ENCODE measurements at regions not wholly inside any gene's neighbourhood (a gene's known extent, or its start where the extent isn't known, plus 50 kb on each side); places are given as distances from the start of the nearest gene placed in this dataset.

DNA sequence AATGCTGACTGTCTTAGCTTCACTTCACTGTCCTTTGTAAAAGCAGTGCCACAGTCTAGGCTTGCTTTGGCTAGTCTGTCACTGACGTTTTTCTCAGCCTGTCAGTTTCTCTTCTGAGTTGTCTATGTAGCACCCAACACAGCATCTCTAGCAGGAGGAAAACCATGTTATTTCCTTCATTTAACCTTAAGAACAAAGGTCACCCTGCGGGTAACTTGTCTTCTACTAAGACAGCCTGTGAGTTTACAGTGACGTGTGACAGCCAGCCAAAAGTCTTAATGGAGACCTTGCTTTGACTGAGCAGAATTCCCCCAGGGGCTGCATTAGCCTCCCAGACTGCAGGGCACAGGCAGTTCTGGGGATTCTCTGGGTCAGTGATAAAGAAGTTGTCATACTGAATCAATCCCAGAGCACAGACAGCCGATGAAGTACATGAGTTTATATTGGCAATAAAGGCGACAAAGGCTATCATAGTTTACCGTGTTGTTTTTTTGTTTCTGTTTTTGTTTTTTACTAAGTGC is 296.0 kb upstream of the KIAA1217 start:
- Histone ChIP-seq H3K79me2 (ENCODE audit: insufficient read depth, low read depth, low read length) (no peaks in the 10 kb centered on the region), H3K4me3 (ENCODE audit: low read depth, low read length, poor library complexity, severe bottlenecking) (no peak overlapping the region), H3K9me2 (ENCODE audit: insufficient read depth, low read length) (no peaks in the 10 kb centered on the region), H2AFZ (ENCODE audit: low read length) (no peak overlapping the region), H3K9me3 (ENCODE audit: low read length) (no peaks in the 10 kb centered on the region), H3K4me2 (ENCODE audit: low read length) (no peak overlapping the region), H3K4me1 (ENCODE audit: insufficient read depth, low read length, poor library complexity, severe bottlenecking) (no peaks in the 10 kb centered on the region), H3K36me3 (ENCODE audit: insufficient read depth, low read length) (no peaks in the 10 kb centered on the region), H4K20me1 (ENCODE audit: insufficient read depth, low read length) (no peaks in the 10 kb centered on the region), H3K27ac (ENCODE audit: low read depth, low read length, poor library complexity, severe bottlenecking) (no peak overlapping the region)
- TF ChIP-seq EZH2phosphoT487 (IDR thresholded peaks at IDR 0.05; ENCODE audit: borderline replicate concordance, low read depth, low read length): no peak
- TF ChIP-seq, protein P1, sequence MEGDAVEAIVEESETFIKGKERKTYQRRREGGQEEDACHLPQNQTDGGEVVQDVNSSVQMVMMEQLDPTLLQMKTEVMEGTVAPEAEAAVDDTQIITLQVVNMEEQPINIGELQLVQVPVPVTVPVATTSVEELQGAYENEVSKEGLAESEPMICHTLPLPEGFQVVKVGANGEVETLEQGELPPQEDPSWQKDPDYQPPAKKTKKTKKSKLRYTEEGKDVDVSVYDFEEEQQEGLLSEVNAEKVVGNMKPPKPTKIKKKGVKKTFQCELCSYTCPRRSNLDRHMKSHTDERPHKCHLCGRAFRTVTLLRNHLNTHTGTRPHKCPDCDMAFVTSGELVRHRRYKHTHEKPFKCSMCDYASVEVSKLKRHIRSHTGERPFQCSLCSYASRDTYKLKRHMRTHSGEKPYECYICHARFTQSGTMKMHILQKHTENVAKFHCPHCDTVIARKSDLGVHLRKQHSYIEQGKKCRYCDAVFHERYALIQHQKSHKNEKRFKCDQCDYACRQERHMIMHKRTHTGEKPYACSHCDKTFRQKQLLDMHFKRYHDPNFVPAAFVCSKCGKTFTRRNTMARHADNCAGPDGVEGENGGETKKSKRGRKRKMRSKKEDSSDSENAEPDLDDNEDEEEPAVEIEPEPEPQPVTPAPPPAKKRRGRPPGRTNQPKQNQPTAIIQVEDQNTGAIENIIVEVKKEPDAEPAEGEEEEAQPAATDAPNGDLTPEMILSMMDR (conservative IDR thresholded peaks at IDR 0.05; ENCODE audit: low read length): no peak
- DNase-seq (ENCODE audit: low spot score): no peak
- BruUV-seq (replicated peaks): no TSS peak
- intact Hi-C loops (cut with micrococcal nuclease; ENCODE audit: unreplicated experiment): no loop called here
- CTCF ChIA-PET (ENCODE audit: unreplicated experiment): no interaction called here
- POLR2A ChIA-PET: no interaction called here

DNA sequence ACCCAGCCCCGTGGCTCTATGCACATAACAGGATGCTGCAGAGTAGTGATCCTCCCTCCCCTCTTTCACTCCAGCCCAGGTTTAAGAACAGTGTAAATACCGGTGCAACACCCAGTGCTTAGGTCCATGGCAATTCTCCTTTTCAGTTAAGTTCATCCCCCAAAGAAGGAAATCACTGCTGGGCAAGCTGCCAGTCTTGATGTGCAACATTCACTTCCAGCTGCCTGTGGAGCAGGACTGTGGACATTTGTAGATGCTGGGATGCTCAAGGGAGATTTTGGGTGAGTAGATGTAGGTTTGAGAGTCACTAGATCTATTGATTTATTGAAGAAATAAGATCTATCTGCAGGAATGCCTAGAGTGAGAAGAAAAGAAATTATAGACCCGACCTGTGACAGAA is 294.3 kb upstream of the KIAA1217 start:
- Histone ChIP-seq H3K79me2 (ENCODE audit: insufficient read depth, low read depth, low read length) (no peaks in the 10 kb centered on the region), H3K9me2 (ENCODE audit: insufficient read depth, low read length) (no peaks in the 10 kb centered on the region), H3K4me2 (ENCODE audit: low read length) (no peak overlapping the region), H3K9me3 (ENCODE audit: low read length) (no peaks in the 10 kb centered on the region), H3K4me3 (ENCODE audit: low read depth, low read length, poor library complexity, severe bottlenecking) (no peak overlapping the region), H3K36me3 (ENCODE audit: insufficient read depth, low read length) (no peaks in the 10 kb centered on the region), H2AFZ (ENCODE audit: low read length) (no peak overlapping the region), H3K4me1 (ENCODE audit: insufficient read depth, low read length, poor library complexity, severe bottlenecking) (no peaks in the 10 kb centered on the region), H4K20me1 (ENCODE audit: insufficient read depth, low read length) (no peaks in the 10 kb centered on the region), H3K27ac (ENCODE audit: low read depth, low read length, poor library complexity, severe bottlenecking) (no peak overlapping the region)
- TF ChIP-seq, protein P1 (conservative IDR thresholded peaks at IDR 0.05; ENCODE audit: low read length): no peak
- TF ChIP-seq EZH2phosphoT487 (IDR thresholded peaks at IDR 0.05; ENCODE audit: borderline replicate concordance, low read depth, low read length): no peak
- intact Hi-C loops (cut with micrococcal nuclease; ENCODE audit: unreplicated experiment): no loop called here
- no peak for DNase-seq (ENCODE audit: low spot score)
- BruUV-seq (replicated peaks): no TSS peak
- ChIA-PET CTCF (ENCODE audit: unreplicated experiment) (no interaction called here), POLR2A (no interaction called here)

- no peak overlapping the region for H3K27ac ChIP-seq (ENCODE audit: low read depth, low read length, poor library complexity, severe bottlenecking)
Measured at GRCh38 chr10:23917251-23917840, 291.6 kb upstream of the KIAA1217 start.

More at GRCh38 chr10:23917251-23917840, 291.6 kb upstream of the KIAA1217 start:
- intact Hi-C loops (cut with micrococcal nuclease; ENCODE audit: unreplicated experiment): no loop called here
- no peaks in the 10 kb centered on the region for H3K9me2 ChIP-seq (ENCODE audit: insufficient read depth, low read length)
- no peaks in the 10 kb centered on the region for H3K4me1 ChIP-seq (ENCODE audit: insufficient read depth, low read length, poor library complexity, severe bottlenecking)
- no peaks in the 10 kb centered on the region for H3K36me3 ChIP-seq (ENCODE audit: insufficient read depth, low read length)
- no peak for TF ChIP-seq EZH2phosphoT487 (IDR thresholded peaks at IDR 0.05; ENCODE audit: borderline replicate concordance, low read depth, low read length)
- TF ChIP-seq, protein P1 (conservative IDR thresholded peaks at IDR 0.05; ENCODE audit: low read length): no peak
- H3K4me3 ChIP-seq (ENCODE audit: low read depth, low read length, poor library complexity, severe bottlenecking): no peak overlapping the region
- no TSS peak for BruUV-seq (replicated peaks)
- ChIA-PET POLR2A (no interaction called here), CTCF (ENCODE audit: unreplicated experiment) (no interaction called here)
- H3K9me3 ChIP-seq (ENCODE audit: low read length): no peaks in the 10 kb centered on the region
- no peak overlapping the region for H3K4me2 ChIP-seq (ENCODE audit: low read length)
- no peaks in the 10 kb centered on the region for H3K79me2 ChIP-seq (ENCODE audit: insufficient read depth, low read depth, low read length)
- H2AFZ ChIP-seq (ENCODE audit: low read length): no peak overlapping the region
- DNase-seq (ENCODE audit: low spot score): no peak
- H4K20me1 ChIP-seq (ENCODE audit: insufficient read depth, low read length): no peaks in the 10 kb centered on the region

All from OCI-LY7 (cell line).